Vagina (tissue), 2 donors: ENCODE measurements at regions not wholly inside any gene's neighbourhood (a gene's known extent, or its start where the extent isn't known, plus 50 kb on each side); places are given as distances from the start of the nearest gene placed in this dataset.
"Not testable (repeated sequence)": the region's sequence is repeated elsewhere in the genome, so short reads cannot be mapped to it uniquely, and the experiment has no call there.

ENCODE experiments used
- DNase-seq, 2 donors: peaks; one replicate each; pipeline ENCODE4 v3.0.0-alpha.2; 2017; ENCODE audit errors: extremely low spot score in 2 of 2
- H3K27ac ChIP-seq: fragments of 200-600 bp; sonication (generic); one replicate; pipeline ENCODE4 v1.5.1; 2019
- H3K27me3 ChIP-seq: fragments of 200-600 bp; sonication (generic); one replicate; pipeline ENCODE4 v1.5.1; 2019
- H3K36me3 ChIP-seq, 2 donors: fragments of 200-600 bp; sonication (generic); one replicate each; pipeline ENCODE4 v1.5.1; 2017 to 2019
- H3K4me1 ChIP-seq: fragments of 200-600 bp; sonication (generic); one replicate; pipeline ENCODE4 v1.5.1; 2019
- H3K4me3 ChIP-seq, 2 donors: fragments of 200-600 bp; sonication (generic); 1 replicate in 1 of 2; 2 replicates in 1 of 2; pipeline ENCODE4 v1.5.1; 2016 to 2019
- H3K9me3 ChIP-seq: fragments of 200-600 bp; sonication (generic); one replicate; pipeline ENCODE4 v1.5.1; 2019
- POLR2A ChIP-seq, 2 donors: fragments of 450-650 bp; IDR thresholded peaks; one replicate each; pipeline ENCODE4 v1.6.1; 2017; ENCODE audit warnings: antibody characterized with exemption in 2 of 2, mild to moderate bottlenecking in 2 of 2, moderate library complexity in 2 of 2
- POLR2AphosphoS5 ChIP-seq, 2 donors: sonication (generic); formaldehyde crosslinking; IDR thresholded peaks; one replicate each; pipeline ENCODE4 v1.9.0; 2017; ENCODE audit warnings: antibody characterized with exemption in 2 of 2, mild to moderate bottlenecking in 2 of 2, low read depth in 1 of 2; ENCODE audit not compliant: insufficient read depth in 1 of 2
- intact Hi-C: fragments of 100-400 bp; cut with DNase I; formaldehyde crosslinking; loops from one replicate; pipeline ENCODE4 v1.15.1; 2023
- TF ChIP-seq, protein P1 (sequence below), 3 experiments: fragments of 450-650 bp in 2 of 3; fragments of 200-600 bp in 1 of 3; sonication (generic) in 1 of 3; IDR thresholded peaks; one replicate each; pipeline ENCODE4 v1.5.1; 2017 to 2019; ENCODE audit warnings: antibody characterized with exemption in 3 of 3, mild to moderate bottlenecking in 2 of 3, moderate library complexity in 2 of 3

DNA sequence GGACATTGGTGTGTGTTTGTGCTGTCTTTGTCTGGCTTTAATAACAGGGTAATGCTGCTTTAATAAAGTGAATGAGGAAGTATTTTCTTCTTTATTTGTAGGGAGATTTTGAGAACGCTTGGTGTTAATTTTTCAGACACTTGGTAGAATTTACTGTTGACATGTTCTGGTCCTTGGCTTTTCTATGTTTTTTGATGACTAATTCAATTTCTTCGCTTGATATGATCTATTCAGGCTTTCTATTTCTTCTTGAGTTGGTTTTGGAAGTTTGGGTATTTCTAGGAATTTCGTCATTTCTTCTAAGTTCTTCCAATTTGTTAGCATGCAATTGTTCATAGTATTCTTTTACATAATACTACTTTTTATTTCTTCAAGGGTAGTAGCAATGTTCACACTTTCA lies 167.8 kb downstream of the TTC6 start:
- H3K4me3 ChIP-seq = no peak overlapping the region
- intact Hi-C loops = no loop called here
- no peaks in the 10 kb centered on the region for H3K9me3 ChIP-seq
- no peak overlapping the region for H3K27ac ChIP-seq
- H3K27me3 ChIP-seq = no peaks in the 10 kb centered on the region
- no peaks in the 10 kb centered on the region for H3K4me1 ChIP-seq
- DNase-seq = no peak
- no peak for TF ChIP-seq POLR2AphosphoS5 (IDR thresholded peaks at IDR 0.05; ENCODE audit: insufficient read depth in 1 of 2, low read depth in 1 of 2)
- TF ChIP-seq POLR2A (IDR thresholded peaks at IDR 0.05) = no peak
- TF ChIP-seq, protein P1, sequence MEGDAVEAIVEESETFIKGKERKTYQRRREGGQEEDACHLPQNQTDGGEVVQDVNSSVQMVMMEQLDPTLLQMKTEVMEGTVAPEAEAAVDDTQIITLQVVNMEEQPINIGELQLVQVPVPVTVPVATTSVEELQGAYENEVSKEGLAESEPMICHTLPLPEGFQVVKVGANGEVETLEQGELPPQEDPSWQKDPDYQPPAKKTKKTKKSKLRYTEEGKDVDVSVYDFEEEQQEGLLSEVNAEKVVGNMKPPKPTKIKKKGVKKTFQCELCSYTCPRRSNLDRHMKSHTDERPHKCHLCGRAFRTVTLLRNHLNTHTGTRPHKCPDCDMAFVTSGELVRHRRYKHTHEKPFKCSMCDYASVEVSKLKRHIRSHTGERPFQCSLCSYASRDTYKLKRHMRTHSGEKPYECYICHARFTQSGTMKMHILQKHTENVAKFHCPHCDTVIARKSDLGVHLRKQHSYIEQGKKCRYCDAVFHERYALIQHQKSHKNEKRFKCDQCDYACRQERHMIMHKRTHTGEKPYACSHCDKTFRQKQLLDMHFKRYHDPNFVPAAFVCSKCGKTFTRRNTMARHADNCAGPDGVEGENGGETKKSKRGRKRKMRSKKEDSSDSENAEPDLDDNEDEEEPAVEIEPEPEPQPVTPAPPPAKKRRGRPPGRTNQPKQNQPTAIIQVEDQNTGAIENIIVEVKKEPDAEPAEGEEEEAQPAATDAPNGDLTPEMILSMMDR (IDR thresholded peaks at IDR 0.05) = no peak
- no peaks in the 10 kb centered on the region for H3K36me3 ChIP-seq

GRCh38 chr14:37772283-37772682 lies 176.9 kb downstream of the TTC6 start:
- H3K27ac ChIP-seq, H3K4me3 ChIP-seq, H3K36me3 ChIP-seq, H3K9me3 ChIP-seq, H3K27me3 ChIP-seq, H3K4me1 ChIP-seq, intact Hi-C loops, DNase-seq: not testable (repeated sequence)

DNA sequence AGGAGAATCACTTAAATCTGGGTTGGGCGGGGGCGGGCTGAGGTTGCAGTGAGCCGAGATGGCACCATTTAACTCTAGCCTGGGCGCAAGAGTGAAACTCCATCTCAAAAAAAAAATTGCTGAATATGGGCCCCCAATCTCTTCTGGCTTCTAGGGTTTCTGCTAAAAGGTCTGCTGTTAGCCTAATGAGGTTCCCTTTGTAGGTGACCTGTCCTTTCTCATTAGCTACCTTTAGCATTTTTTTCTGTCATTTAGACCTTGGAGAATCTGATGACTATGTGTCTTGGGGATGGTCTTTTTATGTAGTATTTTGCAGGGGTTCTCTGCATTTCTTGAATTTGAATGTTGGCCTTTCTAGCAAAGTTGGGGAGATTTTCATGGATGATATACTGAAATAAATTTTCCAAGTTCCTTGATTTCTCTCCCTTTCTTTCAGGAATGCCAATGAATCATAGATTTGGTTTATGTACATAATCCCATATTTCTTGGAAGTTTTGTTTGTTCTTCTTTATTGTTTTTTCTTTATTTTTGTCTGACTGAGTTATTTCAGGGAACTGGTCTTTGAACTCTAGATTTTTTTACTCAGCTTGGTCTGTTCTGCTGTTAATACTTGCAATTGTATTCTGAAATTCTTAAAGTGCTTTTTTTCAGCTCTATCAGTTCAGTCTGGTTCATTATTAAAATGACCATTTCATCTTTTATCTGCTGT lies 181.5 kb downstream of the TTC6 start:
- Histone ChIP-seq H3K36me3 (no peaks in the 10 kb centered on the region), H3K27me3 (no peaks in the 10 kb centered on the region), H3K4me1 (no peaks in the 10 kb centered on the region), H3K9me3 (no peaks in the 10 kb centered on the region), H3K4me3 (no peak overlapping the region), H3K27ac (no peak overlapping the region)
- no peak for DNase-seq
- intact Hi-C loops = no loop called here
- TF ChIP-seq, protein P1 (IDR thresholded peaks at IDR 0.05) = no peak
- TF ChIP-seq POLR2AphosphoS5 (IDR thresholded peaks at IDR 0.05; ENCODE audit: insufficient read depth in 1 of 2, low read depth in 1 of 2) = no peak
- TF ChIP-seq POLR2A (IDR thresholded peaks at IDR 0.05) = no peak

DNA sequence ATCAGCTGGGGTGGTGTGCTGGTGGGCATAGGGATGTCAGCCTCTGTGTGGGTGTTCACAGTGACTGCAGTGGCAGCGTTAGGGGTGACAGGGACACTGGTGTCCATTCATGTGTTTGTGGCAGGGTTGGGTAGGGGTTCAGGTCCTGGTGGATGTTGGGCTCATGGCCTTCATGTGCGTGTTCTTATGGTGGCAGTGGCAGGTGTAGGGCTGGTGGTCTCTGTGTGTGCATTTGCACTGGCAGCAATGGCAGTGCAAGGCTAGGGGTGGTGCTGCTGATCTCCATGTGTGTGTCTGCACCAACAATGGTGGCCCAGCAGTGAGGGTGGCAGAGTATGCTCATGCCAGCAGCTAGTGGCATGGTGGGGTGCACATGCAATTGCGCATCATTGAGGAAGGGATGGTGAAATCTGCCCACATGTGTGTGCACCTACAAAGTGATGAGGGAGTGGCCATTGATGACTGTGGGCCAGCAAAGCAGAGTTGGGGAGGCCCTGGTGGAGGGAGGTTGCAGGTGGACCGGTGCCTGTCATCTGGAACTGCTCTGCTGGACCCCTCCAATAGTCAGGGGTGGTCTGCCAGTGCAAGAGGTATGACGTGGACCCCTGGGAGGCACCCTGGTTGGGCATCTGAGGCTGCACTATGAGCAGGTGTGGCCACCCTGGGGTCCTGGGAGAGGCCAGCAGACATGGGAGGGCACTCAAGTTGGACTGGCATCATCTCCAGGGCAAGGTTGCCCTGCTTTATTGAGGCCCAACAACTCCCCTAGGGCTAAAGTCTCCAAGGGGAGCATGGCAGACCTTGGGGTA lies 182.9 kb downstream of the TTC6 start:
- TF ChIP-seq POLR2AphosphoS5 (IDR thresholded peaks at IDR 0.05; ENCODE audit: insufficient read depth in 1 of 2, low read depth in 1 of 2) = no peak
- DNase-seq = no peak
- no peak overlapping the region for H3K27ac ChIP-seq
- intact Hi-C loops = no loop called here
- no peaks in the 10 kb centered on the region for H3K36me3 ChIP-seq
- no peaks in the 10 kb centered on the region for H3K4me1 ChIP-seq
- H3K9me3 ChIP-seq = no peaks in the 10 kb centered on the region
- H3K27me3 ChIP-seq = no peaks in the 10 kb centered on the region
- H3K4me3 ChIP-seq = no peak overlapping the region

GRCh38 chr14:37779480-37779879 lies 184.1 kb downstream of the TTC6 start:
- no peak for TF ChIP-seq POLR2A (IDR thresholded peaks at IDR 0.05)
- TF ChIP-seq, protein P1 (IDR thresholded peaks at IDR 0.05) = no peak
- DNase-seq = no peak
- no peak overlapping the region for H3K27ac ChIP-seq
- no peaks in the 10 kb centered on the region for H3K36me3 ChIP-seq
- intact Hi-C loops = no loop called here
- no peaks in the 10 kb centered on the region for H3K9me3 ChIP-seq
- H3K4me3 ChIP-seq = no peak overlapping the region
- H3K4me1 ChIP-seq = no peaks in the 10 kb centered on the region
- no peaks in the 10 kb centered on the region for H3K27me3 ChIP-seq

- DNase-seq, H3K9me3 ChIP-seq, H3K4me3 ChIP-seq, H3K27me3 ChIP-seq, H3K36me3 ChIP-seq, H3K27ac ChIP-seq, intact Hi-C loops, H3K4me1 ChIP-seq: not testable (repeated sequence)
Measured at GRCh38 chr14:37780731-37781130, 185.3 kb downstream of the TTC6 start.

DNA sequence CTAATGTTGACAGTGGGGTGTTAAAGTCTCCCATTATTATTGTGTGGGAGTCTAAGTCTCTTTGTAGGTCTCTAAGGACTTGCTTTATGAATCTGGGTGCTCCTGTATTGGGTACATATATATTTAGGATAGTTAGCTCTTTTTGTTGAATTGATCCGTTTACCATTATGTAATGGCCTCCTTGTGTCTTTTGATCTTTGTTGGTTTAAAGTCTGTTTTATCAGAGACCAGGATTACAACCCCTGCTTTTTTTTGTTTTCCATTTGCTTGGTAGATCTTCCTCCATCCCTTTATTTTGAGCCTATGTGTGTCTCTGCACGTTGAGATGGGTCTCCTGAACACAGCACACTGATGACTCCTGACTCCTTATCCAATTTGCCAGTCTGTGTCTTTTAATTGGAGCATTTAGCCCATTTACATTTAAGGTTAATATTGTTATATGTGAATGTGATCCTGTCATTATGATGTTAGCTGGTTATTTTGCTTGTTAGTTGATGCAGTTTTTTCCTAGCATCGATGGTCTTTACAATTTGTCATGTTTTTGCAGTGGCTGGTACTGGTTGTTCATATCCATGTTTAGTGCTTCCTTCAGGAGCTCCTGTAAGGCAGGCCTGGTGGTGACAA lies 188.9 kb downstream of the TTC6 start:
- H3K27ac ChIP-seq, intact Hi-C loops, H3K9me3 ChIP-seq, H3K27me3 ChIP-seq, H3K36me3 ChIP-seq, DNase-seq, H3K4me1 ChIP-seq, H3K4me3 ChIP-seq: not testable (repeated sequence)

- H3K4me1 ChIP-seq, H3K9me3 ChIP-seq, H3K4me3 ChIP-seq, H3K27ac ChIP-seq, H3K27me3 ChIP-seq, intact Hi-C loops, H3K36me3 ChIP-seq, DNase-seq: not testable (repeated sequence)
Measured at GRCh38 chr14:37784827-37785223, 189.4 kb downstream of the TTC6 start.

DNA sequence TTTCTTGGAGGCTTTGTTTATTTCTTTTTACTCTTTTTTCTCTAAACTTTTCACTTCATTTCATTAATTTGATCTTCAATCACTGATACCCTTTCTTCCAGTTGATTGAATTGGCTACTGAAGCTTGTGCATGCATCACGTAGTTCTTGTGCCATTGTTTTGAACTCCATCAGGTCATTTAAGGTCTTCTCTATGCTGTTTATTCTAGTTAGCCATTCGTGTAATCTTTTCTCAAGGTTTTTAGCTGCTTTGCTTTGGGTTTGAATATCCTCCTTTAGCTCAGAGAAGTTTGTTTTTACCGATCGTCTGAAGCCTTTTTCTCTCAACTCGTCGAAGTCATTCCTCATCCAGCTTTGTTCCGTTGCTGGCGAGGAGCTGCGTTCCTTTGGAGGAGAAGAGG lies 189.9 kb downstream of the TTC6 start:
- DNase-seq, H3K9me3 ChIP-seq, H3K36me3 ChIP-seq, H3K27me3 ChIP-seq, H3K4me3 ChIP-seq, intact Hi-C loops, H3K27ac ChIP-seq, H3K4me1 ChIP-seq: not testable (repeated sequence)
